T-helper 2 cell treated with Interferon-gamma antibody and Interleukin-4, amounts not matched to agents 5 μg/mL and 100 μg/mL, for 36 hours (primary cell): ENCODE measurements at regions not wholly inside any gene's neighbourhood (a gene's known extent, or its start where the extent isn't known, plus 50 kb on each side); places are given as distances from the start of the nearest gene placed in this dataset.

Source experiments
- DNase-seq: peaks from one replicate; pipeline ENCODE4 v3.0.0; 2021; ENCODE audit warnings: low spot score
- H3K27ac Mint-ChIP-seq: one replicate; pipeline ENCODE4 v1.8.0; 2021; ENCODE audit warnings: mild to moderate bottlenecking, mixed read lengths
- H3K27me3 Mint-ChIP-seq: one replicate; pipeline ENCODE4 v1.8.0; 2021; ENCODE audit warnings: low read depth, mixed read lengths
- H3K36me3 Mint-ChIP-seq: one replicate; pipeline ENCODE4 v1.8.0; 2021; ENCODE audit warnings: low read depth, mixed read lengths
- H3K4me1 Mint-ChIP-seq: one replicate; pipeline ENCODE4 v1.8.0; 2021; ENCODE audit warnings: low read depth, mixed read lengths
- H3K4me3 Mint-ChIP-seq: one replicate; pipeline ENCODE4 v1.8.0; 2022; ENCODE audit warnings: mild to moderate bottlenecking, moderate library complexity, mixed read lengths
- H3K9me3 Mint-ChIP-seq: one replicate; pipeline ENCODE4 v1.8.0; 2021; ENCODE audit warnings: mixed read lengths

- peaks cover 8% of the 10 kb centered on the region for H3K27me3 Mint-ChIP-seq
- H3K4me1 Mint-ChIP-seq, result no peaks in the 10 kb centered on the region
- DNase-seq, result no peak
- H3K9me3 Mint-ChIP-seq, result no peaks in the 10 kb centered on the region
- H3K36me3 Mint-ChIP-seq, result no peaks in the 10 kb centered on the region
- H3K4me3 Mint-ChIP-seq, result no peak overlapping the region
- H3K27ac Mint-ChIP-seq, result no peak overlapping the region
Observed at GRCh38 chr1:101506541-101507164, 269.8 kb downstream of the S1PR1 start.

- H3K4me3 Mint-ChIP-seq, result no peak overlapping the region
- no peaks in the 10 kb centered on the region for H3K36me3 Mint-ChIP-seq
- no peak overlapping the region for H3K27ac Mint-ChIP-seq
- no peak for DNase-seq
- H3K27me3 Mint-ChIP-seq, result peaks cover 8% of the 10 kb centered on the region
- H3K4me1 Mint-ChIP-seq, result no peaks in the 10 kb centered on the region
- no peaks in the 10 kb centered on the region for H3K9me3 Mint-ChIP-seq
Observed at GRCh38 chr1:101507547-101507971, 270.7 kb downstream of the S1PR1 start.

- DNase-seq, result no peak
- Mint-ChIP-seq H3K4me3 (no peak overlapping the region), H3K36me3 (no peaks in the 10 kb centered on the region), H3K9me3 (no peaks in the 10 kb centered on the region), H3K4me1 (no peaks in the 10 kb centered on the region), H3K27ac (no peak overlapping the region), H3K27me3 (peaks cover 10% of the 10 kb centered on the region)
Observed at GRCh38 chr1:101508913-101509312, 272.1 kb downstream of the S1PR1 start.

GRCh38 chr1:101509370-101509769 is 272.6 kb downstream of the S1PR1 start:
- no peaks in the 10 kb centered on the region for H3K4me1 Mint-ChIP-seq
- DNase-seq, result no peak
- no peaks in the 10 kb centered on the region for H3K9me3 Mint-ChIP-seq
- no peak overlapping the region for H3K4me3 Mint-ChIP-seq
- no peaks in the 10 kb centered on the region for H3K36me3 Mint-ChIP-seq
- H3K27me3 Mint-ChIP-seq, result peaks cover 10% of the 10 kb centered on the region
- no peak overlapping the region for H3K27ac Mint-ChIP-seq

- H3K9me3 Mint-ChIP-seq, result no peaks in the 10 kb centered on the region
- DNase-seq, result no peak
- H3K36me3 Mint-ChIP-seq, result no peaks in the 10 kb centered on the region
- H3K27me3 Mint-ChIP-seq, result peaks cover 10% of the 10 kb centered on the region
- H3K27ac Mint-ChIP-seq, result no peak overlapping the region
- no peak overlapping the region for H3K4me3 Mint-ChIP-seq
- no peaks in the 10 kb centered on the region for H3K4me1 Mint-ChIP-seq
Observed at GRCh38 chr1:101511202-101511891, 274.5 kb downstream of the S1PR1 start.

GRCh38 chr1:101520302-101520701 is 283.5 kb downstream of the S1PR1 start:
- peaks cover 16% of the 10 kb centered on the region for H3K27me3 Mint-ChIP-seq
- no peak overlapping the region for H3K27ac Mint-ChIP-seq
- H3K9me3 Mint-ChIP-seq, result no peaks in the 10 kb centered on the region

DNA sequence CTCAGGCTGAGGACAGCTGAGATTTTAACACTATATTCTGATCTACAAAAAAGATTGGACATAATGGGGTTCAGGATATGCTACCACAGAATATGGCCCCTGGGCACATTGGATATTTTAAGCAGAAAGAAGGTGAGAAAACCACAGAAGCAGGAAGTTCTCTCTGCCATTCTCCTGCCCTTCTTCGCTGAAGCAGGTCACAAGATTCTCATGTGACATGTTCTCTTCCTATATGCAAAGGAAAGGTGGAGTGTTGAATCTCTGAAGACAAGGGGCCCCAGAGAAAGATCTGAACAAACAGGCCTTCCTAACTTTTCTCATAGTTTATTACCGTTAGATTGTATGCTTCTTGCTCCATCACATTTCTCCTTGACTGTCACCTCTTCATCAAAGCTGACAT is 285.7 kb downstream of the S1PR1 start:
- H3K36me3 Mint-ChIP-seq, result no peaks in the 10 kb centered on the region
- H3K4me3 Mint-ChIP-seq, result no peak overlapping the region
- H3K27ac Mint-ChIP-seq, result no peak overlapping the region
- no peak for DNase-seq
- no peaks in the 10 kb centered on the region for H3K9me3 Mint-ChIP-seq
- peaks cover 2% of the 10 kb centered on the region for H3K4me1 Mint-ChIP-seq
- peaks cover 8% of the 10 kb centered on the region for H3K27me3 Mint-ChIP-seq

More at GRCh38 chr1:101520302-101520701, 283.5 kb downstream of the S1PR1 start:
- peaks cover 2% of the 10 kb centered on the region for H3K4me1 Mint-ChIP-seq
- H3K36me3 Mint-ChIP-seq, result no peaks in the 10 kb centered on the region
- H3K4me3 Mint-ChIP-seq, result no peak overlapping the region
- DNase-seq, result no peak

DNA sequence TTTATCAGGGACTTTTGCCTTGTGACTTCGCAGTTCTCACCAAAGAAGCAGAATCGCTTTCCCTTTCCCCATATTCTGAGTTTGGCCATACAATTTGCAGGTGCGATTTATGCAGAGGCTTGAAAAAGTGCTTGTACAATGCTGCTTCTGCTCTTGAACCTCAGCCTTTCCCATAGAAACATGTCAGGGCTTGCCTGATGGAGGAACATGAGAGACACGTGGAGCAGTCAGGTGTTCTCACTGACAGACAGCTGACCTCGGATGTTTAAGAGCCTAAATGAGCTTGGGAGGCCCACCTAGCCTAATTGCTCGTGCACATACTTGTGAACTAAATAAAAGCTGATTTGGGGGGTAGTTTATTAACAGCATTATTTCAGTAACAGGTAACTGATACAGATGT is 290.0 kb downstream of the S1PR1 start:
- no peak overlapping the region for H3K27ac Mint-ChIP-seq
- no peak for DNase-seq
- H3K4me1 Mint-ChIP-seq, result peaks cover 2% of the 10 kb centered on the region
- H3K4me3 Mint-ChIP-seq, result no peak overlapping the region
- H3K9me3 Mint-ChIP-seq, result no peaks in the 10 kb centered on the region
- peaks cover 2% of the 10 kb centered on the region for H3K27me3 Mint-ChIP-seq
- no peaks in the 10 kb centered on the region for H3K36me3 Mint-ChIP-seq

GRCh38 chr1:101532377-101532776 is 295.6 kb downstream of the S1PR1 start:
- Mint-ChIP-seq H3K4me1 (no peaks in the 10 kb centered on the region), H3K4me3 (no peak overlapping the region), H3K27me3 (no peaks in the 10 kb centered on the region), H3K9me3 (no peaks in the 10 kb centered on the region), H3K36me3 (no peaks in the 10 kb centered on the region), H3K27ac (no peak overlapping the region)
- DNase-seq, result no peak

DNA sequence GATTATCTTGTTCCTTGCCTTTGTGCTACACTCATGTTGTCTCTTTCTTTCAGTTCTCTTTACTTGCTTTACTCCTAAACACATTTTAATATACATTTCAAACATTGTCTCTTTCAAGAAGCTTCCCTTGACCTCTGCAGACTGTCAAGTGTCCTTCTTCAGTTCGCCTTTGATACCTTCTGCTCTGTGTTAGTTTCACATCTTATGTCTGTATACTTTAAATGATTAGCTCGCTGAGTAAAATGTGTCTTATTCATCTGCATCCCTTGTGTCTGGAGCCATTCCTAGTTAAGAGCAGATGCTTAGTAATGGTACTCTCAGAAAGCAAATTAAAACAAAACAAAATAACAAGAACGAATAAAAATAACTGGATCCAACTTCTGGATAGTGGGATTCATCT is 303.3 kb downstream of the S1PR1 start:
- DNase-seq, result no peak
- Mint-ChIP-seq H3K4me3 (no peak overlapping the region), H3K4me1 (no peaks in the 10 kb centered on the region), H3K27me3 (no peaks in the 10 kb centered on the region), H3K27ac (no peak overlapping the region), H3K36me3 (no peaks in the 10 kb centered on the region), H3K9me3 (no peaks in the 10 kb centered on the region)

- DNase-seq, result no peak
- H3K27me3 Mint-ChIP-seq, result no peaks in the 10 kb centered on the region
- H3K9me3 Mint-ChIP-seq, result no peaks in the 10 kb centered on the region
- H3K4me1 Mint-ChIP-seq, result no peaks in the 10 kb centered on the region
- H3K27ac Mint-ChIP-seq, result no peak overlapping the region
- H3K36me3 Mint-ChIP-seq, result no peaks in the 10 kb centered on the region
- no peak overlapping the region for H3K4me3 Mint-ChIP-seq
Observed at GRCh38 chr1:101546885-101547284, 310.1 kb downstream of the S1PR1 start.

DNA sequence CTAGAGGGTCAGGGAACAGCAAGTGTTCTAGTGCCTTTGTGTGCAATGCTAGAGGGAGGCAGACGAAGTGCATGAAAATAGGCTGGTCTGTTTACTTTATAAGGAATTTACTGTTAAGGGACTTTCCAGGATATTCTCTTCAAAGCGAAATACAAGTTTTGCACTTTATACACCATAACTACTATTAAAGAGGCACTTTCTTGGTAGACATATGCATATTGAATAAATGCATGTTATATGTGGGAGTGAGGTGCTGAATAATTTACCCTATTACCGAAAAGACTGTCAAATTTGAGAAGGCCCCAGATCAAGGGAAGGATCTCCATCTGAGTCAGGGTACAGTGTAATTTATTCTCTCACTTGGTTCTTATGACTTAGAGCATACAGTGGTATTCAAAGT is 310.5 kb downstream of the S1PR1 start:
- no peak overlapping the region for H3K27ac Mint-ChIP-seq
- no peaks in the 10 kb centered on the region for H3K36me3 Mint-ChIP-seq
- H3K4me3 Mint-ChIP-seq, result no peak overlapping the region
- H3K27me3 Mint-ChIP-seq, result no peaks in the 10 kb centered on the region
- DNase-seq, result no peak
- no peaks in the 10 kb centered on the region for H3K4me1 Mint-ChIP-seq
- H3K9me3 Mint-ChIP-seq, result no peaks in the 10 kb centered on the region

GRCh38 chr1:101548376-101548775 is 311.6 kb downstream of the S1PR1 start:
- H3K27me3 Mint-ChIP-seq, result no peaks in the 10 kb centered on the region
- H3K36me3 Mint-ChIP-seq, result no peaks in the 10 kb centered on the region
- no peak overlapping the region for H3K4me3 Mint-ChIP-seq
- no peaks in the 10 kb centered on the region for H3K4me1 Mint-ChIP-seq
- H3K27ac Mint-ChIP-seq, result no peak overlapping the region
- no peak for DNase-seq
- no peaks in the 10 kb centered on the region for H3K9me3 Mint-ChIP-seq

GRCh38 chr1:101550581-101550980 is 313.8 kb downstream of the S1PR1 start:
- no peaks in the 10 kb centered on the region for H3K9me3 Mint-ChIP-seq
- no peaks in the 10 kb centered on the region for H3K4me1 Mint-ChIP-seq
- no peaks in the 10 kb centered on the region for H3K27me3 Mint-ChIP-seq
- no peak overlapping the region for H3K27ac Mint-ChIP-seq
- DNase-seq, result no peak
- H3K36me3 Mint-ChIP-seq, result no peaks in the 10 kb centered on the region
- no peak overlapping the region for H3K4me3 Mint-ChIP-seq
